ENCODE measurements at regions not wholly inside any gene's neighbourhood (a gene's known extent, or its start where the extent isn't known, plus 50 kb on each side); places are given as distances from the start of the nearest gene placed in this dataset.
A peak's percentile ranks its signal among the peaks of the same experiment; 100 is the strongest.

GRCh38 chr6:44682987-44683779 is 295.7 kb downstream of the CDC5L start:
- DNase-seq = no peak

GRCh38 chr6:44685213-44685612 is 297.7 kb downstream of the CDC5L start:
- no peak for DNase-seq

- DNase-seq = no peak
These were observed 308.6 kb downstream of the CDC5L start for GRCh38 chr6:44696099-44696498.

- DNase-seq = no peak
These were observed 309.2 kb downstream of the CDC5L start for GRCh38 chr6:44696686-44697085.

DNA sequence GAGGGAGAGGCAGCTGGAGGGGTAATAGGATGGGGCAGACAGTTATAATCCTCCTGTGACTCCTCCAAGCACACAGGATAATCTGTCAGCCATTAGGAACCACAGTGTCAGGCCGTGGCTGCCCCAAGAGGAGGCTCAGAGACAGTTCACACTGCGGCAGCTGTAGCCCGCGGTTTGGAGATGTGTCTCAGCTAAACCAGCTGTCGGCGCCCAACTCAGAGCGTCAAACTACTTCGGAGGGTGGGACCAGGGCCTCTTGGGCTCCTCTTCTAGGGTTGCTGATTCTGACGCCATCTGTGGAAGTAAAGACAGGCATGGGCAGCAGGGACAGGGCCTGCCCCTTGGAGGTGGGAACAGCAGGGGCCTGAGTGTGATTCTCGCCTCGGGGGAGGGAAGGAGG is 309.8 kb downstream of the CDC5L start:
- DNase-seq = no peak

DNA sequence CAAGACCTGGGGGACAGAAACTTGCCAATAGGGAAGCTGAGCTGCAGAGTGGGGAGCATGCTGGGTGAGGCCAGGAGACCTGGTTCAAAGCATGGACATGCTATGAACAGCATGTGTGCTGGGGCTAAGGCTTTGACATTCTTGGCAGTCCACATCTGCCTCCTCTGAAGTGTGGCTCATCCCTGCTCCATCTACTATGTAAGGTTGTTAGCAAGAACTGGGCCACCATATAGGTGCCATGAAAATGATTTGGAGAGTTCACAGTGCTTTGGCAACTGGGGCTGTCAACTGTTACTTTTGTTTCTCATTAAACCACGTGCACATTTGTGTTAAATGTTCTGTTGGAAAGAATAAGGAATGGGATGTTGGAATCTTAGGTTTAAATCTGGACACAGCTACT is 311.1 kb downstream of the CDC5L start:
- DNase-seq = no peak

GRCh38 chr6:44699082-44699481 is 311.6 kb downstream of the CDC5L start:
- DNase-seq = no peak

GRCh38 chr6:44699851-44700250 is 312.3 kb downstream of the CDC5L start:
- no peak for DNase-seq

GRCh38 chr6:44700422-44700821 is 312.9 kb downstream of the CDC5L start:
- no peak for DNase-seq

DNA sequence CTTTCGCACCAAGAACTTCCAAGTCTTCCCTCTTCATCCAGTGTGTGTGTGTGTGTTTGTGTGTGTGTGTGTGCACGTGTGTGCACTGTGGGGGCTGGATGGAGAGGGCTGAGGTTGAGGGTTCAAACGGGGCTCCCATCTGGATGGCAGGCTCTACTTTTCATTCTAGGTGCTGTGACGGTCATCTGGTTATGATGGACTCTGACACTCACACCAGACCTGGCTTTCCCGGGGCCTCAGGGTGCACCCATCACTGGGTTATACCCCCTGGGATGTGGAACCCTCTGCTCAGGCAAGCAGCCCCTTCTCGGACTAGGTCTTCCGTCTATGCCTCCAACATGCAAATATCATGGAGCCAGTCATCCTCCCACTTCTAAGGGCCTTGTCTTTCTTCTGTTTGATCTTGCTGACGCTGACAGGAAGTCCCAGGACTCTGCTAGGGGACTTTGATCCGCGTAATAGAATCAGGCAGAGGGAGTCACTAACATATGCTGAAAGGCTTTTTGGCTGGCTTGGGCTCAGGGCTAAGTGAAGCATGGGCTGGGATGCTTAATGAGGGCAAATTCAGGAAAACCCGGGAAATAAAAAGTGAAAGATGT is 313.6 kb downstream of the CDC5L start:
- peak in 1 of 5 donors; percentile 20 for DNase-seq

GRCh38 chr6:44701637-44702101 is 314.2 kb downstream of the CDC5L start:
- no peak for DNase-seq

GRCh38 chr6:44702292-44702691 is 314.8 kb downstream of the CDC5L start:
- no peak for DNase-seq

- DNase-seq = peak in 1 of 5 donors; percentile 76
These were observed 317.0 kb downstream of the CDC5L start for GRCh38 chr6:44704240-44705150.

- DNase-seq = no peak
These were observed 318.1 kb downstream of the CDC5L start for GRCh38 chr6:44705596-44705995.

GRCh38 chr6:44706011-44706410 is 318.5 kb downstream of the CDC5L start:
- no peak for DNase-seq

DNA sequence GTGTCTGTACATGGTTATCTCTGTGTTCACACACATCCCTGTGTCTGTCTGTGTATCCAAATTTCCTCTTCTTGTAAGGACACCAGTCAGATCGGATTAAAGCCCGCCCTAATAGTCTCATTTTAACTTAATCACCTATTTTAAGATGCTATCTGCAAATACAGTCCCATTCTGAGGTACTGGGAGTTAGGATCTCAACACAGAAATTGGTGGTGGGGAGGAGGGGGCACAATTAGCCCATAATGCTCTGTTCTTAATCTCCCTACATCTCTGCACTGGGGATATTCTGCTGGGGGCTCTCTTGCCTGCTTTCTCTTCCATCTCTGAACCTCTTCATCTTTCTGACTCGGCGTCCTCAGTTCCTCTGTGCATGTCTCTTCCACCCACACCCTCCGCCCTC is 320.7 kb downstream of the CDC5L start:
- DNase-seq = no peak

GRCh38 chr6:44712353-44713111 is 325.0 kb downstream of the CDC5L start:
- DNase-seq = no peak

DNA sequence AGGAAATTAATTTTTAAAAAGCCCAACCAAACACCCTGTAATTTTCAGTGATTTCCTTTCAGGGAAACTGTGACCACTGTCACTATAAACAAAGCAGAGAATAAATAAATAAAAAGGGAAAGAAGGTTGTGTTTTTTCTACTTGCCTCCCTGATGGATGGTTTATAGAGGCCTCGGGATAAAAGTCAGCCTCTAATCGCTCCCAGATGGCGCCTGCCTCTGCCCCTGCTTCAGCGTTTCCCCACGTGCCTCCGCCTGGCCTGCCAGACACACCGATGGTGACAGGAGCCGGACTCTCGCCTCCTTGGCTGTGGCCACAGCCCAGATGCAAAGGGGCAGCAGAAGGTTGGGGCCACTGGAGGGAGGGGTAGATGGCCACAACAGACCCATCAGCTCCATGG is 327.7 kb downstream of the CDC5L start:
- DNase-seq = no peak

- no peak for DNase-seq
These were observed 328.4 kb downstream of the CDC5L start for GRCh38 chr6:44715925-44716324.

- no peak for DNase-seq
These were observed 329.9 kb downstream of the CDC5L start for GRCh38 chr6:44717431-44717830.

- DNase-seq = no peak
These were observed 334.6 kb downstream of the CDC5L start for GRCh38 chr6:44721954-44722578.

DNA sequence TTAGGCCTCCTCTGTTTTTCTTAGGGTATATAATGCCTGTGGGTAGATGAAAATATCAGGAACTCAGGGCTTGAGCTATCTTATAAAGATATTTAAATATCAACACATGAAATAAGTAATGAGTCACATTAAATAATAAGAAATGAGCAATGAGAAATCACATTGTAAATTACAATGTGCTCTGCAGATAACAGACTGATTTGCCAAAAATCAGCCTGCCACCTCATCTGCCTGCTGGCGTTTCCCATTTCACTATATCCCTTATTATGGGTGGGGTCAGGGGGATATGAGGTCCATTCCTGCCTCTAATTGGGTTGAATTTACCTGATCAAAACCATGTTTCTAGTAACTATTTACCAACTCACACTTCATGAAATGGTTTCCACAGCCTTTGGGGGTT is 335.2 kb downstream of the CDC5L start:
- no peak for DNase-seq

Measured in T-helper 1 cell (primary cell).